ENCODE measurements at regions not wholly inside any gene's neighbourhood (a gene's known extent, or its start where the extent isn't known, plus 50 kb on each side); places are given as distances from the start of the nearest gene placed in this dataset.

GRCh38 chr1:87240661-87241285 is 87.9 kb upstream of the LMO4 start:
- H2AFZ ChIP-seq (ENCODE audit: low read length) = no peak overlapping the region

GRCh38 chr1:87242445-87243185 is 86.1 kb upstream of the LMO4 start:
- Histone ChIP-seq H3K27ac (ENCODE audit: insufficient read depth, low read length) (no peak overlapping the region), H3K36me3 (ENCODE audit: control insufficient read depth, insufficient read depth, low read length) (no peaks in the 10 kb centered on the region), H2AFZ (ENCODE audit: low read length) (no peak overlapping the region), H4K20me1 (ENCODE audit: control insufficient read depth, extremely low read depth, insufficient read depth, low read length) (no peaks in the 10 kb centered on the region), H3K9me3 (ENCODE audit: control insufficient read depth, insufficient read depth, low read depth, low read length) (no peaks in the 10 kb centered on the region), H3K4me2 (ENCODE audit: extremely low read depth, insufficient read depth, low read length) (no peak overlapping the region), H3K9ac (ENCODE audit: insufficient read depth, low read length) (no peak overlapping the region), H3K4me3 (replicated peaks in 1 of 4; ENCODE audit: control extremely low read depth in 1 of 4, insufficient read depth in 1 of 4, low read depth in 3 of 4, low read length in 4 of 4) (no peak overlapping the region), H3K27me3 (ENCODE audit: control insufficient read depth, insufficient read depth, low read length) (no peaks in the 10 kb centered on the region), H3K79me2 (ENCODE audit: control insufficient read depth, insufficient read depth, low read length) (no peaks in the 10 kb centered on the region), H3K4me1 (ENCODE audit: control insufficient read depth, extremely low read depth, insufficient read depth, low read length) (no peaks in the 10 kb centered on the region)
- peak in 1 of 2 donors; percentile 60 for DNase-seq (ENCODE audit: low read depth in 2 of 2)
- TF ChIP-seq CTCF (conservative IDR thresholded peaks at IDR 0.05 in 1 of 2, IDR thresholded peaks at IDR 0.05 in 1 of 2; ENCODE audit: low read depth in 1 of 2, low read length in 2 of 2) (no peak), EZH2 (IDR thresholded peaks at IDR 0.05; ENCODE audit: low read length, missing control alignments) (no peak)

More at GRCh38 chr1:87240661-87241285, 87.9 kb upstream of the LMO4 start:
- Histone ChIP-seq H3K79me2 (ENCODE audit: control insufficient read depth, insufficient read depth, low read length) (no peaks in the 10 kb centered on the region), H3K9ac (ENCODE audit: insufficient read depth, low read length) (no peak overlapping the region), H3K36me3 (ENCODE audit: control insufficient read depth, insufficient read depth, low read length) (no peaks in the 10 kb centered on the region), H3K4me3 (replicated peaks in 1 of 4; ENCODE audit: control extremely low read depth in 1 of 4, insufficient read depth in 1 of 4, low read depth in 3 of 4, low read length in 4 of 4) (no peak overlapping the region), H3K9me3 (ENCODE audit: control insufficient read depth, insufficient read depth, low read depth, low read length) (no peaks in the 10 kb centered on the region), H4K20me1 (ENCODE audit: control insufficient read depth, extremely low read depth, insufficient read depth, low read length) (no peaks in the 10 kb centered on the region), H3K4me1 (ENCODE audit: control insufficient read depth, extremely low read depth, insufficient read depth, low read length) (peaks cover 3% of the 10 kb centered on the region), H3K4me2 (ENCODE audit: extremely low read depth, insufficient read depth, low read length) (no peak overlapping the region), H3K27me3 (ENCODE audit: control insufficient read depth, insufficient read depth, low read length) (no peaks in the 10 kb centered on the region), H3K27ac (ENCODE audit: insufficient read depth, low read length) (no peak overlapping the region)
- TF ChIP-seq CTCF (conservative IDR thresholded peaks at IDR 0.05 in 1 of 2, IDR thresholded peaks at IDR 0.05 in 1 of 2; ENCODE audit: low read depth in 1 of 2, low read length in 2 of 2) (no peak), EZH2 (IDR thresholded peaks at IDR 0.05; ENCODE audit: low read length, missing control alignments) (no peak)
- DNase-seq (ENCODE audit: low read depth in 2 of 2) = peak in 1 of 2 donors; percentile 60

GRCh38 chr1:87243573-87243972 is 85.1 kb upstream of the LMO4 start:
- no peak overlapping the region for H3K9ac ChIP-seq (ENCODE audit: insufficient read depth, low read length)
- no peaks in the 10 kb centered on the region for H3K79me2 ChIP-seq (ENCODE audit: control insufficient read depth, insufficient read depth, low read length)
- no peaks in the 10 kb centered on the region for H3K27me3 ChIP-seq (ENCODE audit: control insufficient read depth, insufficient read depth, low read length)
- H4K20me1 ChIP-seq (ENCODE audit: control insufficient read depth, extremely low read depth, insufficient read depth, low read length) = no peaks in the 10 kb centered on the region
- TF ChIP-seq CTCF (conservative IDR thresholded peaks at IDR 0.05 in 1 of 2, IDR thresholded peaks at IDR 0.05 in 1 of 2; ENCODE audit: low read depth in 1 of 2, low read length in 2 of 2) (no peak), EZH2 (IDR thresholded peaks at IDR 0.05; ENCODE audit: low read length, missing control alignments) (no peak)
- H3K27ac ChIP-seq (ENCODE audit: insufficient read depth, low read length) = no peak overlapping the region
- no peak overlapping the region for H2AFZ ChIP-seq (ENCODE audit: low read length)
- no peaks in the 10 kb centered on the region for H3K36me3 ChIP-seq (ENCODE audit: control insufficient read depth, insufficient read depth, low read length)
- H3K4me1 ChIP-seq (ENCODE audit: control insufficient read depth, extremely low read depth, insufficient read depth, low read length) = no peaks in the 10 kb centered on the region
- H3K9me3 ChIP-seq (ENCODE audit: control insufficient read depth, insufficient read depth, low read depth, low read length) = no peaks in the 10 kb centered on the region
- no peak overlapping the region for H3K4me2 ChIP-seq (ENCODE audit: extremely low read depth, insufficient read depth, low read length)
- DNase-seq (ENCODE audit: low read depth in 2 of 2) = peak; percentile 41 to 91
- H3K4me3 ChIP-seq (replicated peaks in 1 of 4; ENCODE audit: control extremely low read depth in 1 of 4, insufficient read depth in 1 of 4, low read depth in 3 of 4, low read length in 4 of 4) = no peak overlapping the region
